ENCODE measurements at regions not wholly inside any gene's neighbourhood (a gene's known extent, or its start where the extent isn't known, plus 50 kb on each side); places are given as distances from the start of the nearest gene placed in this dataset.
A peak's percentile ranks its signal among the peaks of the same experiment; 100 is the strongest.
"Not testable (repeated sequence)": the region's sequence is repeated elsewhere in the genome, so short reads cannot be mapped to it uniquely, and the experiment has no call there.

DNA sequence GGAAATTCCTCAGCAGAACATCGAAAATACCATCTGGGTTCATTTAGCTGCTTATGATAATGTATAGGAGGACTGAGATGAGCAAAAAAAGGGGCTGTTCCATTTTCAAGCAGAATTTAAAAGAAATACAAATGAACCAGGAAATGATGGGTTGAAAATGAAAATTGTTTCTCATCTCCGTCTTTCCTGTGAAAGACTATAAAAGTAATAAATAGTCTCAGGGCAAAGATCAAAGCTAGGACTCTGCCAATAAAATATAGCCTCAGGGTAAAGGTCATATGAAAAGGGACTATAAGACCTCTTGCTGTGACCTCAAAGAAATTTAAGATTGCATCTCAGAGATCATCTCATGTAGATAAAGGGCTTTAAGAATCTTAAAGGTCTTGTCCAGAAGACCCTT, 478.0 kb downstream of the BTG1 start:
- DNase-seq (ENCODE audit: low read depth) = no peak

DNA sequence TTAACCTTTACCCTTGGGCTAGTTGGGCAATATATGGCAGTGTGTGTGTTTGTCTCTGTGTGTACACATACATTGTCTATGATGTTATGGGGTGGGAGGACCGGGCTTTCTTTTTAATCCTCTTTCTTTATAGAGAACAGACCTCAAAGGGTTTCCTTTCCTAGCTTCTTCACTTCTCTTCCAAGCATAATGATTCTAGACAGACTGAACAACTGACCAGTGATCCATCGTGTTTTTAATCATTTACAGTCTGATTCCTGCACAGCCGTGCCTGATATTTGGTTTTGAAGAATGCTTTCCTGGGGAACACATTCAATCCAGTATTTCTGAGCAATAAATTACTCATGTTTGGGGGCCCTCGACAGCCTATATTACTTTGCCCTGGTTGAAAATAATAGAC, 481.1 kb upstream of the DCN start:
- DNase-seq (ENCODE audit: low read depth) = no peak

DNA sequence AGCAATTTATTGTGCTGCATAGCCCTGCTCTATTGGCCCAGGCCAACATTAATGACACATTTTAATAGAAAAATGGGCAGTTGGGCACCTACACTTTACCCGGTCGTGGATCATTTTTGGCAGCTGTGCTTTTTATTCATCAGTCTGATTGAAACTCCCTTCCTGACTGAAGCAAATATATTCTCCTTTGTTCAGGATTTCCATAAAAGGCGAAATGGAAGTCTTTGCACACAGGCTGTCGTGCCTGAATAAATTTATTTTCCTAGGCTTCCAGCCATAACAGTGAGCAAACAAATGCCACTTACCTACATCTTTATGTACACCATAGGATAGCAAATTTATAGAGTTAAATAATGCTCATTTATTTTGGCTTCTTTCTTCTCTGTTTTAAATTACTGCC, 480.7 kb upstream of the DCN start:
- DNase-seq (ENCODE audit: low read depth) = no peak

DNA sequence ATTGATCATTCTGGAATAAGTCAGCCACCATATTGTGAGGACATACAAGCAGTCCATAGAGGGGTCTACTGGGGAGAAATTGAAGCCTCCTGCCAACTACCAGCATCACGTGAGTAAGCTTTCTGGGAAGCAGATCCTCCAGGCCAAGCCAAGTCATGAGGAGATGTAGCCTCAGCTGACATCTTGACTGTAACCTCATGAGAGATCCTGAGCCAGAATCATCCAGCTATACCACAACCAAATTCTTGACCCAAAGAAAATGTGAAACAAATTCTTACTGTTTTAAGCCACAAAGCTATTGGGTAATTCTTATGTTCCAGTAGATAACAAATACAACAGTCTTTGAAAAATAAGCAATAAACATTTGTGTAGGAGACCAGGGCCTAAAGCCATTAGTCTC, 479.4 kb upstream of the DCN start:
- DNase-seq (ENCODE audit: low read depth) = no peak

DNA sequence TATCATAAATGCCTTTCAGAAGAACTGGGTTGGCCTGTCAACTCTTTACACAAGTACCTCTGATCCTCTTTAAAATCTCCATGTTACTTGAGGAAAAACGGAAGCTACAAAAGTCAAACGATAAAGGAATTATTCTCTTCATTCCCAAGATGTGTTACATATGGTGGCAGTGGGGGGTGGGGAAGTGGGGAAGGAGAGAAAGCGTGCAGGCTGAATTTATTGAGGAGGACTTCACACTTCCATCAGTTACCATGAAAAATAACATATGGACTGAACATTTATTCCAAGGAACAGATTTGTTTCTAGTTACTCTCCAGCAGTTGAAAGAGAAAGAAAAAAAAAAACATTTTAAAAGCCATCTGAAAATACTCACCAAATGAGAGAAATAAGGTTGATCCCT, 474.4 kb upstream of the DCN start:
- no peak for DNase-seq (ENCODE audit: low read depth)

DNA sequence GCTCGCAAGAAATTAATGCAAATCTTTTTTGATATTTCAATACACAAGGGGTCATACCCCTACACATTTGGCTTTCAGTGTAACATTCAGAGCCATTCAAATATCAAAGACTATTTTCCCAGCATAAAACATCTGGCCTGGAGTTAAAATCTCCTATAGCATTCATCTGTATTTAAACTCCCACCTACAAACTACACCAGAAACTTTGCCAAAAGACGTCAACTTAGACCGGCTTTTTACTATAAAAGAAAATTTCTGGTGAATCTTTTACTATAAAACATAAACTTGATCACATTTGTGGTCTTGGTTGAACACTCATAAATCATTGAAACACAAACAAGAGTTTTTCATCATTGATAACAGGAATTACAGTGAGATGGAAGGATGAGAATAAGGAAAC, 473.3 kb upstream of the DCN start:
- DNase-seq (ENCODE audit: low read depth) = no peak

DNA sequence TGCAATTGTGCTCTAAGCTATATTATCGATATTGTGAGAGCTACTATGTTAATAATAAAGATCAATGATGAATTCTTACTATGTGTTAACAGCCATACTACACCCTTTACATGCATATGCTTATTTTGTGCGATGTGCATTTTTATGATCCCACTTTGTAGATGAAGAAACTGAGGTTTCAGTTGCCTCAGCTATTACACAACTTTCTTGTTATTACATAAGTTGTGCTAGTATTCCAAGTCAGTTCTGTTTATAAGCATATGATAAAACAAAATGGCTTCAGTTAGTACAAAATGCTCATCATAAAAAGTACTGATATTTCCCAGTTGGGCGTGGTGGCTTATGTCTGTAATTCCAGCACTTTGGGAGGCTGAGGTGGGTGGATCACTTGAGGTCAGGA, 471.5 kb upstream of the DCN start:
- no peak for DNase-seq (ENCODE audit: low read depth)

DNA sequence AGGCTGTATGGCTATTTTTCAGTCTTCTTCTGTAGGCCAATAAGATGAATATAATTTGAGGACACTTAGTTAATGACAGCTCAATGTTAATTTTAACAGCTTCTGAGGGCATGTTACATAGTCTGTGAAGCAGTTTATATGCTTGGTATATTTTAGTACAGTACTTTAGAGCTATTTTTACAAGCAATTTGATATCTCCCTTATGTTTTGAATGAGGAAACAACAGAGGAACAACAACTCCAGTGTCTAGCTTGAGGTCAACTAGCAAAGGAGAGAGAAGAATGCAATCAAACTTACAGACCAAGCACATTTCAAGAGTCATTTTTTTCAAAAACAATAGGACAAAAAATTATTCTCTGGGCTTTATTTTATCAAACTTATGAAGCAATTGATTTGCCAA, 469.1 kb upstream of the DCN start:
- DNase-seq (ENCODE audit: low read depth) = no peak

DNA sequence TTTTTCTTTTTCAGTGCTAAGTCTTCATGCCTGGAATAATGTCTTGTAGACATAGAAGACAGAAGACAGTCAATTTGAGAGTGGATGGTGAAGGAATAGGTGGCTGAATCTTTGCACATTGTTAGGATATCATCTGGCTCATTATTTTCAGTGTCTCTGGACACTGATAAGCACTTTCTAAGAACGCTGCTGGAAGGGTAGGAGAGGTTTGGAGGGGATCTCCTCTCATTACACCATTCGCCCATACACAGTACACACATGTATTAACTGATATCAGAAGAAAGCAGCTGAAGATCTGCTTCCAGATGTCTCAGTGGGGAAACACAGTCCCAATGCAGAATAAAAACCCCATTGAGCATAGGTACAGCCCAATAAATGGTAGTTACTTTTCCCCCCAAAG, 461.1 kb upstream of the DCN start:
- no peak for DNase-seq (ENCODE audit: low read depth)

DNA sequence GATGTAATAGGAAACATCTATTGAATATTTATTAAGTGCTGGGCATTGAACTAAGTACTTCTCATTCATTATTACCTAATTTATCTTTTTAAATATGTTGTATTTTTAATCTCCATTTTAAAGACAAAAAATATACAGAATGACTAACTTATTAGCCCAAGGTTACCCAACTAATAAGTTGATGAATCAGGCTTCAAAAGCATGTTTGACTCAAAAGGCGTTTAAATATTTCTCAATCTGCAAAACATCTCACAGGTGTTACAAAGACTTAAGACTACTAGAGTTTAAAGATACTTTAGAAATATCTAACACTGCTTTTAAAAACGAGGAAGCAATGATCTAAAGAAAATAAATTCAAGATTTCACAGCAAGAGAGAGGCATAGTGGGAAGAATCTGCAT, 457.4 kb upstream of the DCN start:
- DNase-seq (ENCODE audit: low read depth) = no peak

DNA sequence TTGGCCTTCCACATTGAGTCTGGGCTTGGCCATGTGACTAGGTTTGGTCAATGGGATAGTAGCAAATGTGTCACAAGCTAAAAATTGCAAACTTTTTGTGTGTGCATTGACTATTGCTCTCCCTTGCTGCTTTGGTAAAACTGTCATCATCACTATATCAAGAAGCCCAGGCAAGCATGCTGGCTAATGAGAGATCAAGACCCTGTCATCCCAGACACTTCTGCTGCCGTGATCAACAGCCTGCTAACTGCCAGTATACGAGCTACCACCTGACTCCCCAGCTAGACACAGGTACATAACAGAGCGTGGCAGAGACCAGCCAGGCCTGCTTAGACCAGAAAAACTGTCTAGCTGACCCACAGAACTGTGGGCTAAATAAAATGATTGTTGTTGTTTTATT, 456.7 kb upstream of the DCN start:
- DNase-seq (ENCODE audit: low read depth) = no peak

DNA sequence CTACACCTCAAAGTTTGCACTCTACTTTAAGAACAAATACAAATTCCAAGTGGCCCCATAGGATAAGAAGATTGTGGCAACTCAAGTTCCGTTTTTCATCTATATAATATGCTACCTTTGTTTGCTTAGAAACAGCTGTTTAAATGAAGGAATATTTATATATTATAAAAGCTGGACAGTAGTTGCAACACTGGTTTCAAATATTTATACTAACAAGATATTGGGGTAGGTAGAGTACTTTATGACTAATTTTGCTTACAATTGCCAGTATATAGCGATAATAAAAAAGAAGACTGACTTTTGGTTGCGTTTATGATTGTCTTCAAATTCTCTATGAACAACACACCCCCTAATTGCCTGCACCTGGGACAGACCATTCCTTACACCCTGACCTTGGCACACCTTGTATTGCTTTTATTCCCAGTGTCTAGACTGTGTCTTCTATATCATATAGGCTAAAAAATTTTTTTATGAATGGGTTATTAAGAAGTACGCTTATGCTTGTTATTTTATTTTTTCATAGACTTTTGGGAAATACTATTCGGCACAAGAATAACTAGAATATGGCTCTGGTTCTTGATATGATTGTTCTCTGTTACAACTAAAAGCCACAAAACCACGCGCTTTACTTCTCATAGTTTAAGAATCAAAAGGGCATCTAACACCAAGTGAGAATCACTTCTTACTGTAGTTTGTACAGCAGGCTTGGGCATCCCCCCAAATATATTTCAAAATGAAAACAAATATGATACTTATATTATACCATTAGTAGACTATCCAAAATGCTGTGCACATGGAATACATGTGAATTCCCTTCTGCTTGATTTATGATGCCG, 455.4 kb upstream of the DCN start:
- DNase-seq (ENCODE audit: low read depth) = no peak

DNA sequence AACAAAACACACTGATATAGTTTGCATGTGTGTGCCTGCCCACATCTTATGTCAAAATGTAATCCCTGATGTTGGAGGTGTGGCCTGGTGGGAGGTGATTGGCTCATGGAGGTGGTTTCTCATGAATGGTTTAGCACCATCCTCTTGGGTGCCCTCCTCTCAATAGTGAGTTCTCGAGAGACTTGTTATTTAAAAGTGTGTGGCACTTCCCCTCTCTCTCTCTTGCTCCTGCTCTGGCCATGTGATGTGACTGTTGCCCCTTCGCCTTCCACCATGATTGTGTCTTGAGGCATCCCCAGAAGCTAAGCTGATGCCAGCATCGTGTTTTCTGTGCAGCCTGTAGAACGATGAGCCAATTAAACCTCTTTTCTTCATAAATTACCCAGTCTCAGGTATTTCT, 454.1 kb upstream of the DCN start:
- no peak for DNase-seq (ENCODE audit: low read depth)

DNA sequence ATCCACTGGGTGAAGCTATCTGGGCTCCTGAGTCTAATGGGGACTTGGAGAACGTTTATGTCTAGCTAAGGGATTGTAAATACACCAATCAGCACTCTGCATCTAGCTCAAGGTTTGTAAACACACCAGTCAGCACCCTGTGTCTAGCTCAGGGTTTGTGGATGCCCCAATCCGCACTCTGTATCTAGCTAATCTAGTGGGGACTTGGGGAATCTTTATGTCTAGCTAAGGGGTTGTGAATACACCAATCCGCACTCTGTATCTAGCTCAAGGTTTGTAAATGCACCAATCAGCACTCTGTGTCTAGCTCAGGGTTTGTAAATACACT, 451.7 kb upstream of the DCN start:
- DNase-seq (ENCODE audit: low read depth) = not testable (repeated sequence)

DNA sequence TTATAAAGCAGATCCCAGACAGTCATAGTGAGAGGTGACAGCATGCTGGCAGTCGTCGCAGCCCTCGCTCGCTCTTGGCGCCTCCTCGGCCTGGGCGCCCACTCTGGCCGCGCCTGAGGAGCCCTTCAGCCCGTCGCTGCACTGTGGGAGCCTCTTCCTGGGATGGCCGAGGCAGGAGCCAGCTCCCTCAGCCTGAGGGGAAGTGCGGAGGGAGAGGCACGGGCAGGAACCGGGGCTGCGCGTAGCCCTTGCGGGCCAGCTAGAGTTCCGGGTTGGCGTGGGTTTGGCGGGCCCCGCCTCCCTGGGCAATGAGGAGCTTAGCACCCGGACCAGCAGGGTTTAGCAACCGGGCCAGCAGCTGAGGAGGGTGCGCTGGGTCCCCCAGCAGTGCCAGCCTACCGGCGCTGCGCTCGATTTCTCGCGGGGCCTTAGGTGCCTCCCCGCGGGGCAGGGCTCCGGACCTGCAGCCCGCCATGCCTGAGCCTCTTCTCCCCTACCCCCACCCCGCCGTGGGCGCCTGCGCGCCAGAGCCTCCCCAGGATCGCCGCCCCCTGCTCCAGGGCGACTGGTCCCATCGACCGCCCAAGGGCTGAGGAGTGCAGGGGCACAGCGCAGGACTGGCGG, 451.2 kb upstream of the DCN start:
- peak; percentile 14 for DNase-seq (ENCODE audit: low read depth)

DNA sequence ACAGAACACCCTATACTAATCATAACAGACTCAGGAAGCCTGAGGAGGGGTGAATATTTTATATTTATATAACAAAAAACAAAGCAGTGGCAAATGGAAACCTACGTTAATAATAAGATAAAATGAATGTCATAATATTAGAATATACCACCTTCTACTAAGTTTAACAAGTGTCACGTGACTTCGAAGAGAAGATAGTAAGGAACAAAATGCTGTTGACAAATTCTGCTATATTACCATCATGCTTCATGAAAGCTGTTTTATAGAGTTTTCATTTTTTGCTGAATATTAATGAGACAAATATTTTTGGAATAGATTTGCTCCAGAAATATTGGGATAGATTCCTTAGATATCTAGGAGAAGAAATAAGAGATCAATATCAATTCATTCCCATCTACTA, 450.6 kb upstream of the DCN start:
- DNase-seq (ENCODE audit: low read depth) = no peak

DNA sequence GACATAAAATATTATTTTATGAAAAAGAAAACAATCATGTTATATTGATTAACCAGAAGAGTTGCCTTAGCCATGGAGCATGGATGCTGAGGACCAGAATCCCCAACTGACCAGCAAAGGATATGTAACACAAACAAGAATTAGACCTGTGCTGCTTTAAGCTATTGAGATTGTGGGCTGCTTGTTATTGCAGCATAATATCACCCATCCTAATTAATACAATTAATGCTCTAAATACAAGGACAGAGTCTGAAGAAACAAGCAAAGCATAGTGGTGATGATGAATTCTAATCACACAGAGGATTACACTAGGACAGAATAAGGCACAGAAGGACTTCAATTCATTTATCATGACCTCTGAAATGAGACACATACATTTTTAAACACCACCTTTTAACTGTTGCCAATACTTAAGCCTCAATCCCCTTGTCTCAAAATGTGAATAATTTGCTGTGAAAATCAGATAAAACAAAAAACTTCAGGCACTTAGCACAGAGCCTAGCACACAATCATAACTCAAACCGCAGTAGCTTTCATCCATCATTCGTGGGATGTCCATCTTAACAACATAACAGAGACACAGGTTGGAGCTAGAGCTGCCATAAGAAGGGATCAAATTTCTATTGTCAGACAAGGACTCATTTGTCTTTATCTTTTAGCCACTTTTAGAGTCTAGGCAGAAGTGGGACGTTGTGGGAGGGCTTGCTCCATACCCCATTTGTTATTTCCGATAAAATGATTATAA, 449.6 kb upstream of the DCN start:
- no peak for DNase-seq (ENCODE audit: low read depth)

DNA sequence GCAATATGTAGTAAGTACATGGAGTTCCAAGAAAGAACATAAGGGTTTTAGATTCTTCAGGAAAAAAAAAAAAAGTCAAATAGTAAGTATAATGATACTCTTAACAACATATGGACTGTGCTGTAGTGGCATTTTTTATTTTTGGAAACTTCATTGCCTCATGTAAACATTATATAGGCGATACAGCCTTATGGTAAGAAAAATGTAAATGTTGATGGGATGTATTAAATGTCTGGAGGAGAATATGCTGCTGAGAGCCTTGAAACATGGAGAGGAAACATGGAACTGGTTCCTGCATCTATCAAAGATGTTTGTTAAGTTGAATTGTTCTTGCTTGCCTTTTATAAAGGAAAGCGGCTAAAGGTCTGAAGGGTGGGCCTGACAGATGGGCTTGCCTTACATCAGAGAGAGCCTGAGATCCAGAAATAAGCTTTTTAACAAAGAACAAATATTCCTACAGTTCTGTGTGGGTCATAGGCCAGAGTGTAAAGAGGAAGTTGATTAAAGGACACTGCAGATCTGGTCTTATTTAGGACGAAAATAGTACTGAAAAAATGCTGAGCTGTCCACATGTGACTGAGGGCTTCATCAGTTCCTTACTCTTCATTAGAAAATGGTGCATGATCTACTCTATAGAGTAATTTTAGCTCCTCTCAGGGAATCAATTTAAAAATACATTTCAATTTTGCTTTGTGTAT, 448.1 kb upstream of the DCN start:
- DNase-seq (ENCODE audit: low read depth) = no peak

DNA sequence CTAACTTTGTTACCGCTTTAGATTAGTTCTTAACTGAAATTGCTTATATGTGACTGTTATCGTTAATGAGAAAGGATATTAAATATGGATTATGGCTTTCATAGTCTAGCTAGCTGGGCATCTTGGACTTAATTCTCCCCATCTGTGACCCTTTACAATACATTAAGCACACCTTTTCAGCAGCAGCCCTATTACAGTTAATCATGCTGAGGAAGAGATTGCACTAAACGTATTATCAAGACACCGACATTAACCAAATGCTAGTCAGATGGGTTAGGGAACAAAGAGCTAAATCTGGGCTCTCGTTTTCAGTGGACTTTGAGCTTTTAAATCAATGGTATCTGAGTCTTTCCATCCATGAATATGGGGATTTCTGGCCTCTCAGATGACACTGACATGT, 447.5 kb upstream of the DCN start:
- no peak for DNase-seq (ENCODE audit: low read depth)

DNA sequence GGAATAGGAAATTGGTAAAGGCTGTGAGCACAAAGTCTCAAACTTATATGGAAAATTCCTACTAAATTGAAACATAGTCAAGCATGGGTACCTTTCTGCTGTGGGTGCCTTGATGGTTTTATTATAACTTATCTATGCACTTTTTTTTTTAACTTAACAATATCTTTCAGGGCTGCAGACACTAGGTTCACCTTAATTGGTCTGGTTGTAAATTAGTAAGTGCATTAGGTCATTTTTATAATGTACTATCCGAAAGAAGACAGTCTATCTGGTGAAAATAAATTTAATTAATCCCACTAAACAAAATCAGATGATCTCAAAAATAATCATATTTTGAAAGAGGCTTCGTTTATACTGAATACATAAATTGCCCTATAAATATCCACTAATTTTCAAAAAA, 446.8 kb upstream of the DCN start:
- no peak for DNase-seq (ENCODE audit: low read depth)

DNA sequence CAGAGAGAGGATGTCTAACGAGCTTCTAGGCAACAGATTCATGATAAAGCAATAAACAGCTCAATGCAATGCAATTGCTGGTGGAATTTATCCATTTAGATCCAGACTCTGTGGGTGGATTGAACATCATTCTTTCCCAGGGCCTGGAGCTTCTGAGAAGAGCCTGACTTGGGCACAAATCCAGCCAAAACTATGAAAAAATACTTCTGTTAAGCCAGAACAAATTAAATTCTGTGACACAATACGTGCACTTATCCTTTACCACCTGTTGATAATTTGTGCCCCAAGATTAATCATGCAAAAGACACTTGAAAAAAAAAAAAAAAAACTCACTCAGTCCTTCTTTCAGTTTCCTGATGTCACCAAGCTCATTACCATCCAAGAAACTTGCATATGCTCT, 446.0 kb upstream of the DCN start:
- no peak for DNase-seq (ENCODE audit: low read depth)

DNA sequence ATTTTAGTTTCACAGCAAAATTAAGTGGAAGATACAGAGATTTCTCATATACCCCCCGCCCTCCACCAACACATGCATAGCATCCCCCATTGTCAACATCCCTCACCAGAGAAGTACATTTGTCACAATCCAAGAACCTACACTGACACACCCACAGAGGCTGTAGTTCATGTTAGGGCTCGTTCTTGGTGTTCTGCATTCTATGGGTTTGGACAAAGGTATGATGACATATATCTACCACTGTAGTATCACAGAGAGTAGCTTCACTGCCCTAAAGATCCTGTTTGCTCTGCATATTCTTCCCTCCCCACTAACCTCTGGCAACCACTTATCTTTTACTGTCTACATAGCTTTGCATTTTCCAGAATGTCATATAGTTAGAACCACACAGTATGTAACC, 444.6 kb upstream of the DCN start:
- no peak for DNase-seq (ENCODE audit: low read depth)

DNA sequence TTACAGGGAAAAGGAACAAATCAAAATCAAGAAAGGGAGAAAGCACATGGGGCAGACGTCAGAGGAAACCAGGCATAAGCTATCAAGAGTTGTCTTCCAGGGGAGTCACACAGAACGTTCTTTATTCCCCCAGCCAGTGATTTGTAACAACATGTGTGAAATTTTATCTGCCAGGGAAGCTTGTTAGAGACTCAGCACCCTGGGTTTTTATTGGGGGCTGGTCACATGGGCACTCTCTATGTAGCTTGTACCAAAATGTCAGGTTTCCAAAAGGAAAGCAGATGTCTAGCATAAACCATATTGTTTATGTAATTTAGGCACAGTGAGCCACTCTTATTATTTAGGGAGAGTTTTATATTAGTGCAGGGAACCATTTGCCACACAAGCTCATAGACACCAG, 440.4 kb upstream of the DCN start:
- DNase-seq (ENCODE audit: low read depth) = no peak
